ENCODE measurements at regions not wholly inside any gene's neighbourhood (a gene's known extent, or its start where the extent isn't known, plus 50 kb on each side); places are given as distances from the start of the nearest gene placed in this dataset.

GRCh38 chr5:57805732-57806131 lies 323.1 kb upstream of the ACTBL2 start:
- Histone ChIP-seq H4K20me1 (ENCODE audit: insufficient read depth, low read length) (no peaks in the 10 kb centered on the region), H3K4me2 (ENCODE audit: low read length) (no peak overlapping the region), H2AFZ (ENCODE audit: low read length) (no peak overlapping the region), H3K9ac (ENCODE audit: low read length) (no peak overlapping the region), H3K27ac (ENCODE audit: low read depth, low read length, poor library complexity, severe bottlenecking) (no peak overlapping the region), H3K4me1 (ENCODE audit: insufficient read depth, low read length, severe bottlenecking) (no peaks in the 10 kb centered on the region), H3K36me3 (ENCODE audit: insufficient read depth, low read length) (no peaks in the 10 kb centered on the region), H3K27me3 (ENCODE audit: insufficient read depth, low read length) (no peaks in the 10 kb centered on the region), H3F3A (ENCODE audit: insufficient read depth, low read length) (no peaks in the 10 kb centered on the region), H3K4me3 (ENCODE audit: low read depth, low read length, poor library complexity, severe bottlenecking) (no peak overlapping the region), H3K9me3 (ENCODE audit: low read length) (no peaks in the 10 kb centered on the region), H3K9me2 (ENCODE audit: low read depth, low read length) (no peaks in the 10 kb centered on the region), H3K79me2 (ENCODE audit: insufficient read depth, low read length) (no peaks in the 10 kb centered on the region)
- TF ChIP-seq EZH2 (IDR thresholded peaks at IDR 0.05; ENCODE audit: borderline replicate concordance, low read length) (no peak), CTCF (IDR thresholded peaks at IDR 0.05; ENCODE audit: low read length) (no peak)

DNA sequence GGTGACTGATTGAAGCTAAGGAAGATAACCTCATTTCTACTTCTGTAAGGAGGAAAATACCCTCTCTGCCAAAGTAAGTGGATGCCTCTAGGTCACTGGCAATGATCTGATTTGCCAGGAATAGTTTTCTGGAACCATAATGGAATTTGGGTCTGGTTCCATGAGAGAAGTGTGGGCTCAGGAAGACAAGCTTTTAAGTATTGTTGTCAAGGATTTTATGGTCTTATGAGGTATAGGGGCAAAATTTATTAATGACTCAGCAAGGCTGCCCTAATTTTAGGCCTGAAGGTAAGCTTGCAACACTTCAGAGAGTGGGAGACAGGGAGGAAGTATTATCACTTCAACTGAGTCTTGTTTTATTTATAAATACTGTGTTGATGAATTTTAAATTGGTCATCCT lies 322.6 kb upstream of the ACTBL2 start:
- Histone ChIP-seq H2AFZ (ENCODE audit: low read length) (no peak overlapping the region), H3F3A (ENCODE audit: insufficient read depth, low read length) (no peaks in the 10 kb centered on the region), H3K27ac (ENCODE audit: low read depth, low read length, poor library complexity, severe bottlenecking) (no peak overlapping the region), H3K4me1 (ENCODE audit: insufficient read depth, low read length, severe bottlenecking) (no peaks in the 10 kb centered on the region), H3K4me2 (ENCODE audit: low read length) (no peak overlapping the region), H3K79me2 (ENCODE audit: insufficient read depth, low read length) (no peaks in the 10 kb centered on the region), H3K9ac (ENCODE audit: low read length) (no peak overlapping the region), H3K27me3 (ENCODE audit: insufficient read depth, low read length) (no peaks in the 10 kb centered on the region), H4K20me1 (ENCODE audit: insufficient read depth, low read length) (no peaks in the 10 kb centered on the region), H3K9me3 (ENCODE audit: low read length) (no peaks in the 10 kb centered on the region), H3K4me3 (ENCODE audit: low read depth, low read length, poor library complexity, severe bottlenecking) (no peak overlapping the region), H3K9me2 (ENCODE audit: low read depth, low read length) (no peaks in the 10 kb centered on the region), H3K36me3 (ENCODE audit: insufficient read depth, low read length) (no peaks in the 10 kb centered on the region)
- TF ChIP-seq CTCF (IDR thresholded peaks at IDR 0.05; ENCODE audit: low read length) = no peak

DNA sequence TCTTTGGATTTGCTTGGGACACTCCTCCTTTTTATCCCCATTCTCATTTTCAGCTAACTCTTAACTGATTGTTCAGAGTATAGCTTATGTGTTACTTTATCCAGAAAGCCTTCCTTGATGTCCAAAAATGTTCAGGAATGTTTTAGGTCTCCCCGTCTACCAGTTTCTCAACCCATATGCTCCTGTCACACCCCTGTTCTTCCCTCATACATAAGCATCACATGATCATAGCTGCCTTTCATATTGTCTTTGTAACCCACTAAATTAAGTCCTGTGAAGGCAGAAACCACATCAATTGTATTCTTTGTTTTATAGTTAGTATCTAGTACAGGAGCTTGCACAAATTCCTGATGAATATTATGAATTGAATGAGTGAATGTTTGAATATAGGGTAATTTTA lies 321.9 kb upstream of the ACTBL2 start:
- TF ChIP-seq EZH2 (IDR thresholded peaks at IDR 0.05; ENCODE audit: borderline replicate concordance, low read length) (no peak), CTCF (IDR thresholded peaks at IDR 0.05; ENCODE audit: low read length) (no peak)
- H3K36me3 ChIP-seq (ENCODE audit: insufficient read depth, low read length) = no peaks in the 10 kb centered on the region
- no peaks in the 10 kb centered on the region for H4K20me1 ChIP-seq (ENCODE audit: insufficient read depth, low read length)
- H3K4me2 ChIP-seq (ENCODE audit: low read length) = no peak overlapping the region
- H3F3A ChIP-seq (ENCODE audit: insufficient read depth, low read length) = no peaks in the 10 kb centered on the region
- H3K27me3 ChIP-seq (ENCODE audit: insufficient read depth, low read length) = no peaks in the 10 kb centered on the region
- H3K9me3 ChIP-seq (ENCODE audit: low read length) = no peaks in the 10 kb centered on the region
- no peak overlapping the region for H3K27ac ChIP-seq (ENCODE audit: low read depth, low read length, poor library complexity, severe bottlenecking)
- no peak overlapping the region for H3K9ac ChIP-seq (ENCODE audit: low read length)
- H3K4me1 ChIP-seq (ENCODE audit: insufficient read depth, low read length, severe bottlenecking) = no peaks in the 10 kb centered on the region
- no peaks in the 10 kb centered on the region for H3K79me2 ChIP-seq (ENCODE audit: insufficient read depth, low read length)
- no peaks in the 10 kb centered on the region for H3K9me2 ChIP-seq (ENCODE audit: low read depth, low read length)
- no peak overlapping the region for H3K4me3 ChIP-seq (ENCODE audit: low read depth, low read length, poor library complexity, severe bottlenecking)
- no peak overlapping the region for H2AFZ ChIP-seq (ENCODE audit: low read length)
